Smooth muscle cell (in vitro differentiated cells): ENCODE measurements at regions not wholly inside any gene's neighbourhood (a gene's known extent, or its start where the extent isn't known, plus 50 kb on each side); places are given as distances from the start of the nearest gene placed in this dataset.

Source experiments
- DNase-seq: peaks from one replicate; lab custom pipeline; 2025; ENCODE audit not compliant: unreplicated experiment; lab: John Stamatoyannopoulos, UW
- H2AFZ ChIP-seq: fragments of 200-600 bp; sonication (generic); 2 replicates; pipeline ENCODE4 v1.6.0; 2016; ENCODE audit warnings: antibody characterized with exemption, low read depth, mild to moderate bottlenecking
- H3F3A ChIP-seq: fragments of 200-600 bp; sonication (generic); 2 replicates; pipeline ENCODE4 v1.6.0; 2017; ENCODE audit warnings: antibody characterized with exemption, low read depth
- H3K27ac ChIP-seq: fragments of 200-600 bp; sonication (generic); 2 replicates; pipeline ENCODE4 v1.5.1; 2016; ENCODE audit warnings: low read depth, mild to moderate bottlenecking
- H3K27me3 ChIP-seq: fragments of 200-600 bp; sonication (generic); 2 replicates; pipeline ENCODE4 v1.6.1; 2016; ENCODE audit warnings: low read depth, mild to moderate bottlenecking
- H3K36me3 ChIP-seq: fragments of 200-600 bp; sonication (generic); 2 replicates; pipeline ENCODE4 v1.5.1; 2016; ENCODE audit warnings: low read depth
- H3K4me1 ChIP-seq: fragments of 200-600 bp; sonication (generic); 2 replicates; pipeline ENCODE4 v1.5.1; 2016; ENCODE audit warnings: low read depth
- H3K4me2 ChIP-seq: fragments of 200-600 bp; sonication (generic); 2 replicates; pipeline ENCODE4 v1.6.0; 2016; ENCODE audit warnings: mild to moderate bottlenecking
- H3K4me3 ChIP-seq: fragments of 200-600 bp; sonication (generic); 2 replicates; pipeline ENCODE4 v1.5.1; 2016; ENCODE audit warnings: mild to moderate bottlenecking
- H3K79me2 ChIP-seq: fragments of 200-600 bp; sonication (generic); 2 replicates; pipeline ENCODE4 v1.6.0; 2016; ENCODE audit warnings: low read depth, mild to moderate bottlenecking
- H3K9ac ChIP-seq: fragments of 200-600 bp; sonication (generic); 2 replicates; pipeline ENCODE4 v1.6.0; 2016; ENCODE audit warnings: low read depth
- H3K9me3 ChIP-seq: fragments of 200-600 bp; sonication (generic); replicated peaks from 2 replicates; pipeline ENCODE4 v1.5.1; 2016; ENCODE audit warnings: low read depth
- H4K20me1 ChIP-seq: fragments of 200-600 bp; sonication (generic); 2 replicates; pipeline ENCODE4 v1.6.0; 2016; ENCODE audit warnings: low read depth
- WGBS: methylation state at CpG from one replicate; pipeline ENCODE4 v1.1.7; 2016; ENCODE audit warnings: low lambda C conversion rate; 5-methylcytosine and 5-hydroxymethylcytosine counted together
- TF ChIP-seq, protein P1 (sequence below): fragments of 200-600 bp; sonication (generic); IDR thresholded peaks from 2 replicates; pipeline ENCODE4 v1.5.1; 2017; ENCODE audit warnings: borderline replicate concordance, mild to moderate bottlenecking, antibody characterized with exemption; ENCODE audit not compliant: insufficient read depth, poor library complexity, severe bottlenecking

DNA sequence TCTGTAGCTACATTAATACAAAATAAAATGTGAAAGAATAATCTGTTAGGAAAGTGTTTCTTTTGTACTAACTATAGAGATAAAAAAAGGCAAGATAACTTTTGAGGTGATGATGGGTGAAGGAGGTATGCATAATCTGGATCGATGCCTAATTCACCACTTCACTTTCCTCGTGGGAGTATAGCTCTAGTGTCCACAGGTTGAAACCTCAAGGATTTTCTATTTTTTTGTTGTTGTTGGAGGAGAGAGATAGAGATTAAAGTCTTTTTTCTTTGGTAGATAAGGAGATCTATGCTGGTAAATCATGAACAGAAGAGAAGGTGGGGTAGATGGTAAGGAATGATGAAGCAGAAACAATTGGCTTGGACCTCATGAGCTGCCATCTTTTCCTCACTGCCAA, 635.3 kb upstream of the ZEB2 start:
- Histone ChIP-seq H3K9me3 (no peaks in the 10 kb centered on the region), H3K4me1 (peaks cover 13% of the 10 kb centered on the region), H3K27ac (no peak overlapping the region), H3K9ac (no peak overlapping the region), H2AFZ (no peak overlapping the region), H4K20me1 (no peaks in the 10 kb centered on the region), H3F3A (peaks cover 12% of the 10 kb centered on the region), H3K4me3 (no peak overlapping the region), H3K4me2 (no peak overlapping the region), H3K79me2 (no peaks in the 10 kb centered on the region), H3K27me3 (no peaks in the 10 kb centered on the region), H3K36me3 (peaks cover 5% of the 10 kb centered on the region)
- TF ChIP-seq, protein P1, sequence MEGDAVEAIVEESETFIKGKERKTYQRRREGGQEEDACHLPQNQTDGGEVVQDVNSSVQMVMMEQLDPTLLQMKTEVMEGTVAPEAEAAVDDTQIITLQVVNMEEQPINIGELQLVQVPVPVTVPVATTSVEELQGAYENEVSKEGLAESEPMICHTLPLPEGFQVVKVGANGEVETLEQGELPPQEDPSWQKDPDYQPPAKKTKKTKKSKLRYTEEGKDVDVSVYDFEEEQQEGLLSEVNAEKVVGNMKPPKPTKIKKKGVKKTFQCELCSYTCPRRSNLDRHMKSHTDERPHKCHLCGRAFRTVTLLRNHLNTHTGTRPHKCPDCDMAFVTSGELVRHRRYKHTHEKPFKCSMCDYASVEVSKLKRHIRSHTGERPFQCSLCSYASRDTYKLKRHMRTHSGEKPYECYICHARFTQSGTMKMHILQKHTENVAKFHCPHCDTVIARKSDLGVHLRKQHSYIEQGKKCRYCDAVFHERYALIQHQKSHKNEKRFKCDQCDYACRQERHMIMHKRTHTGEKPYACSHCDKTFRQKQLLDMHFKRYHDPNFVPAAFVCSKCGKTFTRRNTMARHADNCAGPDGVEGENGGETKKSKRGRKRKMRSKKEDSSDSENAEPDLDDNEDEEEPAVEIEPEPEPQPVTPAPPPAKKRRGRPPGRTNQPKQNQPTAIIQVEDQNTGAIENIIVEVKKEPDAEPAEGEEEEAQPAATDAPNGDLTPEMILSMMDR: no peak
- no peak for DNase-seq
- WGBS: 93% methylated on average over 2 of the region's 2 CpGs

DNA sequence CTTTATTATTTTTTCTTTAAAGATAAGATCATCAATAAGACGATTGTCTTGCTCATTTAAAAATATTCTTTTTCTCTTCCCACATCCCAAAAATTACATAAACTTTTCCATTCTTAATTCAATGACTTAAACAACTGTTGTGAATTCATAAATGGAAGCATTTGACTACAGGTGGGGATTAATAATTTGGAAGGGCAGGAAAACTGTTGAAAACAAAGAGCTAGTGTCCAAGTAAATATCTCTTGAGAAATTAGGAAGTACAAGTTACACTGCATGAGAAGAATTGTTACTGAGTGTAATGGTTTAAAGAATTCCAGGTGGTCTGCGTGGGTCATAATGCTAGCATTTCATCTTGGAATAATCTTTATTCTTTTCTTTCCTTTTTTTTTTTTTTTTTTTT, 634.8 kb upstream of the ZEB2 start:
- no peak overlapping the region for H2AFZ ChIP-seq
- no peaks in the 10 kb centered on the region for H4K20me1 ChIP-seq
- no peaks in the 10 kb centered on the region for H3K79me2 ChIP-seq
- H3K4me1 ChIP-seq: peaks cover 13% of the 10 kb centered on the region
- no peak overlapping the region for H3K9ac ChIP-seq
- no peak overlapping the region for H3K27ac ChIP-seq
- no peak for DNase-seq
- H3K36me3 ChIP-seq: peaks cover 5% of the 10 kb centered on the region
- H3K4me2 ChIP-seq: no peak overlapping the region
- TF ChIP-seq, protein P1: no peak
- peaks cover 12% of the 10 kb centered on the region for H3F3A ChIP-seq
- H3K27me3 ChIP-seq: no peaks in the 10 kb centered on the region
- H3K4me3 ChIP-seq: no peak overlapping the region
- 96% methylated on average over 2 of the region's 2 CpGs for WGBS
- H3K9me3 ChIP-seq: no peaks in the 10 kb centered on the region

DNA sequence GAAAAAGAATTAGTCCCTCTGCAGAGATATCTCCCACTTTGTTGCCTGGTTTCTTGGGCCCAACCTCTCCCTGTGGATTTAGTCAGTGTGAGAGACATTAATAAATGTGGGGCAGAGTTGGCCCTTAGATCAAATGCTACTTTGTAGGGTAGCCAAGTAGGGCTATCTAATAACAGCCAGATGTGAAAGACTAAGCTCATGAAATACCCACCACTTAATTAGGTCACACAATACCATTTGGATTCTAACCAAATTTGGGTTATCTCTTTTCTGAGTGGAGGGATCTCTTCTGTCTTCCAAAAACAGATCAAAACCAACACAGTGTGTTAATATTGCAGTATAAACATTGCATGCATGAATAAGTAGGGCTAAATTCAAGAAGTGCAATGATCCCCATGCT, 626.8 kb upstream of the ZEB2 start:
- Histone ChIP-seq H3F3A (no peaks in the 10 kb centered on the region), H3K27me3 (no peaks in the 10 kb centered on the region), H3K9me3 (peaks cover 5% of the 10 kb centered on the region), H3K4me2 (no peak overlapping the region), H3K79me2 (no peaks in the 10 kb centered on the region), H2AFZ (no peak overlapping the region), H3K4me1 (no peaks in the 10 kb centered on the region), H3K9ac (no peak overlapping the region), H3K4me3 (no peak overlapping the region), H3K36me3 (no peaks in the 10 kb centered on the region), H3K27ac (no peak overlapping the region), H4K20me1 (no peaks in the 10 kb centered on the region)
- TF ChIP-seq, protein P1: no peak
- no peak for DNase-seq

DNA sequence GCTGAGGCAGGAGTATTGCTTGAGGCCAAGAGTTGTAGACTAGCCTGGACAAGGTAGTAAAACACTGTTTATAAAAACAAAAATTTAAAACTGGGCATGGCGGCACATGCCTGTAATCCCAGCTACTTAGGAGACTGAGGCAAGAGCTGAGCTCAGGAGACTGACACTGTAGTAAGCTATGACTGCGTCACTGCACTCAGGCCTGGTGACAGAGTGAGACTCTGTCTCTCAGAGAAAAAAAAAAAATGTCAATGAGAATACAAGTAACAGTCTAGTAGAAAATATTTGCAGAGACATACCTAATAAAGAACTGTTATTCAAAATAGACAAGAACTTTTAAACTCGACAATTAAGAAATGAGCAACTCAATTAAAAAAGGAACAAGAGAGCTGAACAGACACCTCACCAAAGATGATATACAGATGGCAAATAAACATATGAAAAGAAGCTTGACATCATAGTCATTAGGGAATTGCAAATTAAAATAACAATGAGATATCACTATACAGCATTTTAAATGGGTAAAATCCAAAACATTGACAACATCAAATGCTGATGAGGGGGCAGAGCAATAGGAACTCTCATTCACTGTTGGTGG, 624.3 kb upstream of the ZEB2 start:
- WGBS: 84% methylated on average over 3 of the region's 3 CpGs

More for the DNA sequence above, 624.3 kb upstream of the ZEB2 start:
- H3F3A ChIP-seq: no peaks in the 10 kb centered on the region
- no peak overlapping the region for H3K9ac ChIP-seq
- peaks cover 5% of the 10 kb centered on the region for H3K9me3 ChIP-seq
- H3K4me3 ChIP-seq: no peak overlapping the region
- H2AFZ ChIP-seq: no peak overlapping the region
- H4K20me1 ChIP-seq: no peaks in the 10 kb centered on the region
- no peak for DNase-seq
- no peaks in the 10 kb centered on the region for H3K4me1 ChIP-seq
- no peaks in the 10 kb centered on the region for H3K79me2 ChIP-seq
- H3K27ac ChIP-seq: no peak overlapping the region
- H3K27me3 ChIP-seq: no peaks in the 10 kb centered on the region
- H3K36me3 ChIP-seq: no peaks in the 10 kb centered on the region
- no peak overlapping the region for H3K4me2 ChIP-seq
- TF ChIP-seq, protein P1: no peak
